B cell (primary cell): ENCODE measurements at regions not wholly inside any gene's neighbourhood (a gene's known extent, or its start where the extent isn't known, plus 50 kb on each side); places are given as distances from the start of the nearest gene placed in this dataset.

ENCODE experiments used
- CTCF ChIP-seq: fragments of 200-600 bp; IDR thresholded peaks from one replicate; pipeline ENCODE4 v1.8.0; 2022; ENCODE audit warnings: antibody characterized with exemption, mild to moderate bottlenecking
- EZH2 ChIP-seq: IDR thresholded peaks from 2 replicates; pipeline ENCODE4 v1.6.1; 2012; ENCODE audit warnings: borderline replicate concordance, low read depth, mild to moderate bottlenecking, moderate library complexity, low read length; ENCODE audit not compliant: insufficient read depth, poor library complexity, severe bottlenecking

GRCh38 chr20:19122395-19122794 lies 90.0 kb upstream of the SLC24A3 start:
- TF ChIP-seq CTCF = no peak
- TF ChIP-seq EZH2 = no peak
